ENCODE measurements at regions not wholly inside any gene's neighbourhood (a gene's known extent, or its start where the extent isn't known, plus 50 kb on each side); places are given as distances from the start of the nearest gene placed in this dataset.

DNA sequence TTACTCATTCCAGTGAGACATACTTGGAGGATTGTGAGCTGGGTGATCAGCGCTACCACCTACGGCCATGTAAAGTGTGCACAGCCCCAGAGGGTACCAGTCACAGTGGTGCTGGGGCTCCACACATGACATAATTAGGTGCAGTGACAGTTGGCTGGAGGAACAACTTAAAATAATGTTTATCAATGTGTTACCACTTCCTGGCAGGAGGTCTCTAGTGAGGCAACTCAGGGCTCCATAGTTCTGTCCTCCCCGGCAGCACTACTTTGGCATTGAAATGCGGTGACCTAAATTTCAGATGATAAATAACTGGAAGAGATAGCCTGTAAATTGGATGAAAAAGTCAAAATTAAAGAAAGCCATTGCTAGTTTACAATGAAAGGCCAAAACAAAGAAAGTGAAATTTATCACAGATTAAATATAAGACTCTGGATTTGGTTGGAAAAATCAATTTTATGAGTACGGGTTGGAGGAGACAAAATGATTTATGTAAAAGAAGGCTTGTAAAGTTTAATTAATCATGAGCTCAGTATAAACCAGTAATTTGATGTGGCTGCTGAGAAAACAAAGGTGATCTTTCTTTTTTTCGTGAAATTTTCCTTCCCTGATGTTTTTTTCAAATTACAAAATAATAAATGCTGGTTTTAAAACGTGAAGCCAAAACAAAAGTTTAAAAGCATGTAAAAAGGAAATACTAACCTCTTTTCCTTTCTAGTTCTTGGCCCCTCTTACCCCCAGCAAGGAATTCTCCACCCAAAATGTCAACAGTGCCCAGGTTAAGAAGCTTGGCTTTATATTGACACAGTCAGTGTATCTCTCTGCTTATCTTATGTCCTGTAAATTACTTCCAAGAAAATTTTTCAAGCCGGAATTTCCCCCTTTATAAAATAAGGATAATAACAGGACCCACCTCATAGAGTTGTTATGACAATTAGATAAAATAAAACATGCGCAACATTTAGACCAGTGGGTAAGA, 126.7 kb upstream of the NOX3 start (continued):
- TF ChIP-seq, protein P1, sequence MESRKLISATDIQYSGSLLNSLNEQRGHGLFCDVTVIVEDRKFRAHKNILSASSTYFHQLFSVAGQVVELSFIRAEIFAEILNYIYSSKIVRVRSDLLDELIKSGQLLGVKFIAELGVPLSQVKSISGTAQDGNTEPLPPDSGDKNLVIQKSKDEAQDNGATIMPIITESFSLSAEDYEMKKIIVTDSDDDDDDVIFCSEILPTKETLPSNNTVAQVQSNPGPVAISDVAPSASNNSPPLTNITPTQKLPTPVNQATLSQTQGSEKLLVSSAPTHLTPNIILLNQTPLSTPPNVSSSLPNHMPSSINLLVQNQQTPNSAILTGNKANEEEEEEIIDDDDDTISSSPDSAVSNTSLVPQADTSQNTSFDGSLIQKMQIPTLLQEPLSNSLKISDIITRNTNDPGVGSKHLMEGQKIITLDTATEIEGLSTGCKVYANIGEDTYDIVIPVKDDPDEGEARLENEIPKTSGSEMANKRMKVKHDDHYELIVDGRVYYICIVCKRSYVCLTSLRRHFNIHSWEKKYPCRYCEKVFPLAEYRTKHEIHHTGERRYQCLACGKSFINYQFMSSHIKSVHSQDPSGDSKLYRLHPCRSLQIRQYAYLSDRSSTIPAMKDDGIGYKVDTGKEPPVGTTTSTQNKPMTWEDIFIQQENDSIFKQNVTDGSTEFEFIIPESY (IDR thresholded peaks at IDR 0.05; ENCODE audit: extremely low read depth, insufficient replicate concordance, low read length), result no peak

DNA sequence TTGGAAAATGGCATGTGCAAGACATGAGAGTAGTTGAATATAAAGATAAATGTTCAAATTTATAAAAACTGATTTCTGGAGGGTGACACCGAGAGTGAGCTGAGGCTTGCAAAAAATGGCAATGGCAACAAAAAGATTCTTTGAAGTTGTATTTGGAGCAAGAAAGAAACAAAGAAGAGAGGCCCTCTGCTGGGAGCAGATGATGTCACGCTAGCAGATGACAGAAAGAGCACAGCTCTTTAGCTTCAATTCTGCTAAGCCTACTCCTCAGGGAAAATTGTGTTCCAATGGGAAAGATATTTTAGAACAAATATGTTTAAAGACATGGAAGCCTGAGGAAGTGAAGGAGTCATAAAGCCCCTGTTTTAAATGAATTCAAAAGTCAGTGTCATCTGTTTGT, 125.3 kb upstream of the NOX3 start:
- CTCF ChIA-PET, result interaction anchor here (0.8 to 1.2 kb wide), 2 partner anchors 8 to 905 kb away, joined by 3 to 5 read pairs; no protein-coding TSS in a partner anchor
- POLR2A ChIA-PET, result no interaction called here
- H3K27me3 ChIP-seq (ENCODE audit: insufficient read depth, low read length), result no peaks in the 10 kb centered on the region
- intact Hi-C loops (cut with micrococcal nuclease), result no loop called here
- no peak overlapping the region for H3K27ac ChIP-seq (ENCODE audit: low read depth, low read length)
- H3K4me2 ChIP-seq (ENCODE audit: low read length), result no peak overlapping the region
- no peak overlapping the region for H3K9ac ChIP-seq (ENCODE audit: low read length)
- no peaks in the 10 kb centered on the region for H3K4me1 ChIP-seq (ENCODE audit: control insufficient read depth in 1 of 2, insufficient read depth in 2 of 2, low read length in 2 of 2)
- DNase-seq (ENCODE audit: low read depth, low spot score), result no peak
- no peaks in the 10 kb centered on the region for H3K9me3 ChIP-seq (ENCODE audit: control insufficient read depth in 1 of 2, insufficient read depth in 1 of 2, low read depth in 1 of 2, low read length in 2 of 2)
- TF ChIP-seq, protein P2, sequence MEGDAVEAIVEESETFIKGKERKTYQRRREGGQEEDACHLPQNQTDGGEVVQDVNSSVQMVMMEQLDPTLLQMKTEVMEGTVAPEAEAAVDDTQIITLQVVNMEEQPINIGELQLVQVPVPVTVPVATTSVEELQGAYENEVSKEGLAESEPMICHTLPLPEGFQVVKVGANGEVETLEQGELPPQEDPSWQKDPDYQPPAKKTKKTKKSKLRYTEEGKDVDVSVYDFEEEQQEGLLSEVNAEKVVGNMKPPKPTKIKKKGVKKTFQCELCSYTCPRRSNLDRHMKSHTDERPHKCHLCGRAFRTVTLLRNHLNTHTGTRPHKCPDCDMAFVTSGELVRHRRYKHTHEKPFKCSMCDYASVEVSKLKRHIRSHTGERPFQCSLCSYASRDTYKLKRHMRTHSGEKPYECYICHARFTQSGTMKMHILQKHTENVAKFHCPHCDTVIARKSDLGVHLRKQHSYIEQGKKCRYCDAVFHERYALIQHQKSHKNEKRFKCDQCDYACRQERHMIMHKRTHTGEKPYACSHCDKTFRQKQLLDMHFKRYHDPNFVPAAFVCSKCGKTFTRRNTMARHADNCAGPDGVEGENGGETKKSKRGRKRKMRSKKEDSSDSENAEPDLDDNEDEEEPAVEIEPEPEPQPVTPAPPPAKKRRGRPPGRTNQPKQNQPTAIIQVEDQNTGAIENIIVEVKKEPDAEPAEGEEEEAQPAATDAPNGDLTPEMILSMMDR (IDR thresholded peaks at IDR 0.05 in 2 of 3, conservative IDR thresholded peaks at IDR 0.05 in 1 of 3; ENCODE audit: borderline replicate concordance in 1 of 3, insufficient read depth in 1 of 3, low read depth in 2 of 3, low read length in 2 of 3), result peak in 2 of 3 experiments; percentile 12 to 40; a peak in 1 of 6 replicates
- TF ChIP-seq SP1 (IDR thresholded peaks at IDR 0.05; ENCODE audit: low read depth) (no peak), RAD21 (IDR thresholded peaks at IDR 0.05; ENCODE audit: low read depth) (peak; percentile 36)
- no peaks in the 10 kb centered on the region for H3K79me2 ChIP-seq (ENCODE audit: insufficient read depth, low read length)
- ATAC-seq, result peak; percentile 54
- H3K36me3 ChIP-seq (ENCODE audit: control insufficient read depth in 1 of 2, insufficient read depth in 2 of 2, low read length in 2 of 2), result no peaks in the 10 kb centered on the region
- H3K9me2 ChIP-seq (ENCODE audit: insufficient read depth), result no peaks in the 10 kb centered on the region
- BruUV-seq (replicated peaks), result no TSS peak
- RAD21 ChIA-PET (ENCODE audit: low non-redundant PET in 1 of 2, low total read pairs in 2 of 2, uncharacterized antibody in 2 of 2, unreplicated experiment in 2 of 2), result no interaction called here
- H2AFZ ChIP-seq (ENCODE audit: low read depth, low read length, poor library complexity, severe bottlenecking), result no peak overlapping the region
- H3K4me3 ChIP-seq (replicated peaks in 1 of 2; ENCODE audit: low read depth in 1 of 2, low read length in 2 of 2), result no peak overlapping the region
- no peaks in the 10 kb centered on the region for H4K20me1 ChIP-seq (ENCODE audit: insufficient read depth)
